NCI-H510A treated with DMSO at 0.1 percent for 48 hours (cell line): ENCODE measurements at regions not wholly inside any gene's neighbourhood (a gene's known extent, or its start where the extent isn't known, plus 50 kb on each side); places are given as distances from the start of the nearest gene placed in this dataset.
"Not testable (repeated sequence)": the region's sequence is repeated elsewhere in the genome, so short reads cannot be mapped to it uniquely, and the experiment has no call there.

Experiments
- DNase-seq: peaks from one replicate; lab custom pipeline; 2025; lab: John Stamatoyannopoulos, UW

DNA sequence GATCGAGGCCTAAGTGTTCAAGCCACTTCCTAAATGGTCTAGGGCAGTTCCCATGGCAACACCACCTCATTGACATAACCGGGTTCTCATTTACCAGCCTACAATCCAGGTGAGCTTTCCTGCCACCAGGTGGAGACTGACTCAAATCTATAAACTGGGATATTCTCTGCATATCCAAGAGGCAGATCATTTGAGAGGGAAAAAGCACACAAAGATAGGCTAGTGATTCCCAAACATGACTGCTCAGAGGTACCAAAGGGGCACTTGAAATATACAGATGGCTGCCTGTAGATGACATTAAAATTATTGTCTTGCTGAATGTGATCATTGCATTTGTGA is 141.3 kb upstream of the PROK2 start:
- peak; percentile 69 for DNase-seq

DNA sequence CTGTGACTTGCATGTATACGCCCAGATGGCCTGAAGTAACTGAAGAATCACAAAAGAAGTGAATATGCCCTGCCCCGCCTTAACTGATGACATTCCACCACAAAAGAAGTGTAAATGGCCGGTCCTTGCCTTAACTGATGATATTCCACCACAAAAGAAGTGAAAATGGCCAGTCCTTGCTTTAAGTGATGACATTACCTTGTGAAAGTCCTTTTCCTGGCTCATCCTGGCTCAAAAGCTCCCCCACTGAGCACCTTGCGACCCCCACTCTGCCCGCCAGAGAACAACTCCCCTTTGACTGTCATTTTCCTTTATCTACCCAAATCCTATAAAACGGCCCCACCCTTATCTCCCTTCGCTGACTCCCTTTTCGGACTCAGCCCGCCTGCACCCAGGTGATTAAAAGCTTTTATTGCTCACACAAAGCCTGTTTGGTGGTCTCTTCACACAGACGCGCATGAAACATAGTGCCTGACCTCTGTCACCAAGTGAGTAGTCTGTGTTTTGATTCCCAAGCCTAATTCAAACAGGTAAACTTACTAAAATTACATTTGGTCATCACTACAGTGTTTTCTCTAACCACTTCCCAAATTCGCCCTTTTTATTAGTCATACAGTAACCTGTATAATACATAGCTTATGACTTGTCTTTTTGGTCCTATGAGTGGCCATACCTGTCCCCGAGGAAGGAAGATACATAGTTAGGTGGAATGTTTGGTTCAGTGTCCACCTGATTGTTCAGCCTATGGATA is 140.7 kb upstream of the PROK2 start:
- DNase-seq, result not testable (repeated sequence)

GRCh38 chr3:71924721-71925120 is 139.8 kb upstream of the PROK2 start:
- DNase-seq, result no peak

GRCh38 chr3:71921036-71921435 is 136.1 kb upstream of the PROK2 start:
- DNase-seq, result no peak

GRCh38 chr3:71919572-71919971 is 134.6 kb upstream of the PROK2 start:
- no peak for DNase-seq

DNA sequence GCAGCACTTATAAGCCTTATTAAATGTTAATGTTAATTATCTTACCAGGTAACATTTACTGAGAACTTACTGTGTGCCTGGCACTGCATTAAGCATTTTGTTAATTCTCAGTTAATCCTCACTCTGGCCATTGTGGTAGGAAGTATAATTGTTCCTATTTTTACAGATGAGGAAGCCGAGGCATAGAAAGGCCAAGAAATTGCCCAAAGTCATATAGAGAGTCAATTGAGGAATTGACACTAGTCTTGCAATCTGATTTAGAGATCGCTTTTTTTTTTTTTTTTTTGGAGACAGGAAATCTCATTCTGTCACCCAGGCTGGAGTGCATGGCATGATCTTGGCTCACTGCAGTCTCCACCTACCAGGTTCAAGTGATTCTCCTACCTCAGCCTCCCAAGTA is 132.6 kb upstream of the PROK2 start:
- no peak for DNase-seq

- DNase-seq, result no peak
Observed at GRCh38 chr3:71916747-71917369, 131.9 kb upstream of the PROK2 start.

GRCh38 chr3:71912839-71913495 is 128.0 kb upstream of the PROK2 start:
- DNase-seq, result no peak

DNA sequence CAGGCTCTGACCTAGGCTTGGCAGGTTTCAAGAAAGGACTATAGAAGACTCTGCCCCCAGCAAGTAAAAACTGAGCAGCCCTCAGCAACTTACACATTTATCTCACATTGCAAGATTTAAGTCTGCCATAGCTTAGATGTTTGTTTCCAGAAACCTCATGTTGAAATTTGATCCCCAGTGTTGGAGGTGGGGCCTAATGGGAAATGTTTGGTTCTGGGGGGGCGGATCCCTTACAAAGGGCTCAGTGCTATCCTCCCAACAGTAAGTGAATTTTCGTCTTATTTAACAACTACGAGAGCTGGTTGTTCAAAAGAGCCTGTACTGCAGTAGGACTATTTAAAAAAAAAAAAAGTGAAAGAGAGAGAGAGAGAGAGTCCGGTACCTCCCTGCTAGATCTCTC is 125.2 kb upstream of the PROK2 start:
- DNase-seq, result no peak

DNA sequence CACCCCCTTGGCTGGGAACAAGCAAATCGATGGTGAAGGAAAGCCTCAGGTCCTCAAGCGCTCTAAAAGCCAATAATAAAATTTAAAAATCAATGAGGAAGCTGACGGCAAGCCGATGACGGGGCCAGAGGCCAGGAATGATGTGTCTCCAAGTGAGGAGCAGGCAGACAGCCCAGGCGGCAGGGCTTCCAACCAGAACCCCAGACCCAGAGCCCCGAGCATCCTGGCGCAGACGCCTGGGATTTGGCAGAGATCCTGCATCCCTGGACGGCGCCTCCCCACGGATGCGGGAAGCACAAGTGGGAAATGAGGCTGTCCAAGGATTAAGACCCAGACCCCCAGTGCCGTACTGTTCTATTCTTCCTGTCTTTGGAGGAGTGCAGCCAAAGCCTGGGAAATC is 123.0 kb upstream of the PROK2 start:
- DNase-seq, result no peak

DNA sequence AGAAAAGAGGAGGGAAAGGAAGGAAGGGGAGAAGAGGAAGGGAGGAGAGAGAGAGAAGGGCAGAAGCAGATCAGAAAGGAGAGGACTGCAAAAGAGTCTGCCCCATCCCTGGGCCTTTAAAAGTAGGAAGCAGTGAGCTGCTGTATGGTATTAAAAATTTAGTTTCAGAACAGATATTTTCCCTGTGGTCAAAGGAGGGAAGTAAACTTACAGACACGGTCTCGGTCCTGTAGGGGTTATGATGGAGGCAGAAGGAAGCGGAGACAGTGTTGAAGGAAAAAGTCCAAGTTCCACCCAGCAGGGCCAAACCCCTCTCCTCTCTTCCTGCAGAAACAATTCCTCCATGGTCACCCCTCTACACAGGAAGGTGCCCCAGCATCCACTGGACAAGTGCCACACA is 122.0 kb upstream of the PROK2 start:
- DNase-seq, result no peak

GRCh38 chr3:71905426-71905825 is 120.5 kb upstream of the PROK2 start:
- no peak for DNase-seq

GRCh38 chr3:71903936-71904335 is 119.0 kb upstream of the PROK2 start:
- no peak for DNase-seq

DNA sequence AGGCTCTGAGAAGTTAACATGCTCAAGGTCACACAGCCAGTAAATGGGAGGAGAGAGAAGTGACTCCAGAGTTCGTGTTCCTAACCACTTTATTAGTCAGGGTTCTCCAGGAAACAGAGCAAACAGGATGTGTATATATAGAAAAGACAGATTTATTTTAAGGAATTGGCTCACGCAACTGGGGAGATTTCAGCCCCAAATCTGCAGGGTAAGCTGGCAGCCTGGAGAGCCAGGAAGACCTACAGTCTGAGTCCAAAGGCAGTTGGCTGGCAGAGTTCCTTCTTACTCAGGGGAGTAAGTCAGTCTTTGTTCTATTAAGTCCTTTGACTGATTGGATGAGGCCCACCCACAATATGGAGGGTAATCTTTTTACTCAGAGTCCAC is 118.2 kb upstream of the PROK2 start:
- no peak for DNase-seq

- DNase-seq, result no peak
Observed at GRCh38 chr3:71902258-71903111, 117.5 kb upstream of the PROK2 start.

DNA sequence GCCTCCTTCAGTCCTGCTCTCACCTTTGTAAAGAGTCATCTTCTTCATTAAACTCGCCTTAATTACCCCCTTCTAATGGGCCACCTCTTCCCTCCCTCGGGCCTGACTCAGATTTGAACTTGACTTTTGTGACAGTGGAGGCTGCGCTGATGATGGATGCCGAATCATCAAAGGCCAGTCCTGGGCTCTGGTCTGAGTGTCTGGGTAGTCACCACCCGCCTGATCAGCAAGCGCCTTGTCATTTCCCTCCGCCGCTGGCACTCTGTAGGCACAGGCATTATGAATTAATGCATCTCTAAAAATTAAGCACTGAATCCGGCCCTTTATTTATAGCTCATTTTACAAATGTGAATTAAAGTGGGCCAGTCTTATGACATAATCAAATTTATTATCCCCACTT is 116.7 kb upstream of the PROK2 start:
- DNase-seq, result no peak

GRCh38 chr3:71900057-71900456 is 115.1 kb upstream of the PROK2 start:
- DNase-seq, result no peak

- DNase-seq, result no peak
Observed at GRCh38 chr3:71896751-71897150, 111.8 kb upstream of the PROK2 start.

- DNase-seq, result no peak
Observed at GRCh38 chr3:71893702-71894479, 108.9 kb upstream of the PROK2 start.

GRCh38 chr3:71893122-71893521 is 108.2 kb upstream of the PROK2 start:
- DNase-seq, result no peak

DNA sequence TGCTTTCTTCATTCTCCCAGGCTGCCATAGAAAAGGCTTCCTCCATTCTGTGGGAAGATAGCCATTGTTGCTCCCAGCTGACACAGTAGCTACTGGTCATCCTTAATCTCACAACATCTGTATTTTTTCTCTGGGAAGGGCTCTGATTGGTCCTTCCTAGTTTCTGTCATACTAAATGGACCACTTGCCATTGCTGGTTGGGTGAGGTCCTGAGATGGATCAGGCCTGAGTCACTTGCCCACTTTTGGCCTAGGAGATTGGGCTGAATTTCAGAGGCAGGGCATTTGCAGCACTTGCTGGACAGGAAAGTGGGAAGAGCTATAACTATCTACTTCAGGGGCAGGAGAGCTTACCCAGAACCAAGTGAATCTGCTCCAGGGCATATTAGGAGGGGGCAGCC is 106.5 kb upstream of the PROK2 start:
- no peak for DNase-seq
